Head of caudate nucleus (tissue), 42 donors: ENCODE measurements at regions not wholly inside any gene's neighbourhood (a gene's known extent, or its start where the extent isn't known, plus 50 kb on each side); places are given as distances from the start of the nearest gene placed in this dataset.

Source experiments
- DNase-seq, 42 donors: peaks; one replicate each; pipeline versions ENCODE4 v3.0.0 to v3.0.0-alpha.2; 2020 to 2021; ENCODE audit warnings: mixed read lengths in 7 of 42
- intact Hi-C: fragments of 100-400 bp; cut with DNase I; formaldehyde crosslinking; loops from one replicate; pipeline ENCODE4 v1.15.0; 2022

DNA sequence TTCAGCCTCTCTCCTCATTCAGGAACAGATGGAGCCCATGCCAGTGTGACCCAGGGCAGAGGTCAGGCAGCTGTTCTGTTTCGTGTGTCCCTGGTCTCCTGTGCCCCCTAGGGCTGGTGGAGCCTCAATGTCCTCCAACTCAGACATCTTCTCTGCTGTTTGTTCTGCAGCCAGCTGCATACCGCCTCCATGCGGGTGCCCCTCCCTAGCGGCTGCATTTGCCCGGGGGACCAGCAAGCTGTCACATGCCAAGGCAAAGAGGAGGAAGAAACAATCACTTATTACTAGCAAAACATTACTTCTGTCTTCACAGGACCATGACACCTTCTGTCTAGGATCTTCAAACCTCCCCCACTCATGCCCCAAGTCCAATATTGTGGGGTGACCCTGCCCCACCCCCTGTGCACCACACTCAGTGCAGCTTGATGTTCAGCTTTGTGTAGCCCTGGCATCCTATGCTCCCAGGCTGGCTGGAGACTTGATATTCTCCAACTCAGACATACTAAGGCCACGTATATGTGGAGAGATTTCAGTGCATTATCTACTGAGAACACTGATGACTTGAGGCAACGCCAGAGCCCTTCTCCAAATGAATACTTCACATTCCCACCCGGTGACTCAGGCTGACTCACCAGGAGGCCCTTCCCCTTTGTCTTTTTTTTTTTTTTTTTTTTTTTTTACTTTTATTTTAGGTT is 188.9 kb downstream of the SKIDA1 start:
- DNase-seq, result no peak
- intact Hi-C loops, result no loop called here

- intact Hi-C loops, result no loop called here
- no peak for DNase-seq
These were observed 190.4 kb downstream of the SKIDA1 start for GRCh38 chr10:21334891-21335696.

- intact Hi-C loops, result no loop called here
- DNase-seq, result no peak
These were observed 194.9 kb downstream of the SKIDA1 start for GRCh38 chr10:21330628-21331020.

DNA sequence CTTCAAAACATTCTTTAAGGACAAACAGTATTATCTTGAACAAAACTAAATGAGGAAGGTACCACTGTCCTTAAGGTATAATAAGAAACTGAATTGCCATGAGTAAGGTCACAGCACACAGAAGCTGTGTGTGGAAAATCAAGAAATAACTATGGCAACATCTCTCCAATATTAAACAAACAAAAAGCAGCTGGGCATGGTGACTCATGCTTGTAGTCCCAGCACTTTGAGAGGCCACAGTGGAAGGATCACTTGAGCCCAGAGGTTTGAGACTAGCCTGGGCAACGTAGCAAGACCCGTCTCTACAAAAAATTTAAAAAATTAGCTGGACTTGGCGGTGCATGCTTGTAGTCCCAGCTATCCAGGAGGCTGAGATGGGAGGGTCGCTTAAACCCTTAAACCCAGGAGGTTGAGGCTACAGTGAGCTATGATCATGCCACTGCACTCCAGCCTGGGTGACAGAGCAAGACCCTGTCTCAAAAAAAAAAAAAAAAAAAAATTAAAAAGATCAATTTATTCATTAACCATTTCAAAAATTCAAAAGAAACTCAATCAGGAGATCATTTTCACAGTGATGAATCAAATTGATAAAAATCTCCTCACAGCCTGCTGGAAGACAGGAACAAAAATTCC is 195.4 kb downstream of the SKIDA1 start:
- DNase-seq, result no peak
- intact Hi-C loops, result no loop called here

DNA sequence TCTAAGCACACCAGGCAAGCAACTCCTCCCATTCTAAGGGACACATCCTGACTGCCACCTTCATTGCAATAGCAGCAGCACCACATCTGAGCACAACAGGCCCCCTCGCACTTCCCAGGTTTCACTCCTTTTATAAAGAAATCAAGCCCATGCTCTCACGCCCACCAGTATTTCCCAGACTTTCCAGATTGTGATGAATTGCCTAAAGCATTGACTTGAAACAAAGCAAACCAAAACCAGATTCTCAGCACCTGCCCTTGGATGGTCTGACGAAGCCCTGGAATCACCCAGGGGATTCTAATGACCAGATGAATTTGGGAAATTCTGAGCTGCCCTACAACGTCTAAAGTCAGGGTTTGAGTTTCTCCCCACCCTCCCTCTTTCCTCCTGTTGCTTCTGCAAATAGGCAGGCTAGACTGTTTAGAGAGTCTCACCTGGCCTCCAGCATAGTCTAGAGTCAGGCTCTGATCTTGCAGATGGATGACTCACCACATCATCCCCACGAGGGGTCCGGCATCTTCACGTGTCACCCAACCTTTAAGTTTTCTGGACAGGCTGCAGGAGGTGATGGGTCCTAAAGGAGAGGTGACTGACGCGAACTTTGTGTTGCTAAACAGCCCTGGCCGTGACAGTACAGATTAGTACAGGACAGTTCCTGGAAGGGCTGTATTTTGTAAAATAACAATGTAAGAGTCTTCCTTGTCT is 198.0 kb downstream of the SKIDA1 start:
- DNase-seq, result no peak
- intact Hi-C loops, result no loop called here

GRCh38 chr10:21326594-21327288 is 198.7 kb downstream of the SKIDA1 start:
- intact Hi-C loops, result no loop called here
- DNase-seq, result no peak

DNA sequence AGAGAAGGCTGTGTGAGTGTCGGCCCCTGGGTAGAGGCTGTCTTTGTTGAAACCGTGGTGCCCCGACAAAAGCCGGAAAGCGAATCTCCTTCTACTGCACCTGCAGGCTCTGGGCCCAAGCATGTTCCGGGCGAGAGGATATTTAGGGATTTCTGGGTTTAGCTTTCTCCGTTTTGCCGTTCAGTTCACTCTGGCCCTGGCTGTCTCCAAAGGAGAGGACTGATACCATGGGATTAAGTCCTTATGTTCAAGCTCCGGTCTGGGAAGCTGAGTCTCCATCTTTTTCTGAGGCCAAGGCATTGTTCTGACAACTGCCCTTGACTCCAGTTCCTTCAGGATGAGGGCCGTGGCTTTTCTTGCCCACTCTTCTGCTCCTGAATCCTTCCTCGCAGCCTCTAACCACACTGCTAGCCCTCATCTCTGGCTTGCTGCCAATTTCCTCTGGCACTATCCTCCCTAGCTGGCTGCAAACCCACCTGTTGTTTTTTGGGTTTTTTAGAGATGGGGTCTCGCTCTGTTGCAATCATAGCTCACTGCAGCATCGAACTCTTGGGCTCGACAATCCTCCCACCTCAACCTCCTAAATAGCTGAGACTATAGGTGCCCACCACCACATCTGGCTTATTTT is 206.8 kb downstream of the SKIDA1 start:
- intact Hi-C loops, result no loop called here
- DNase-seq, result peak in 10 of 42 donors; percentile 2 to 45 (median 15)

DNA sequence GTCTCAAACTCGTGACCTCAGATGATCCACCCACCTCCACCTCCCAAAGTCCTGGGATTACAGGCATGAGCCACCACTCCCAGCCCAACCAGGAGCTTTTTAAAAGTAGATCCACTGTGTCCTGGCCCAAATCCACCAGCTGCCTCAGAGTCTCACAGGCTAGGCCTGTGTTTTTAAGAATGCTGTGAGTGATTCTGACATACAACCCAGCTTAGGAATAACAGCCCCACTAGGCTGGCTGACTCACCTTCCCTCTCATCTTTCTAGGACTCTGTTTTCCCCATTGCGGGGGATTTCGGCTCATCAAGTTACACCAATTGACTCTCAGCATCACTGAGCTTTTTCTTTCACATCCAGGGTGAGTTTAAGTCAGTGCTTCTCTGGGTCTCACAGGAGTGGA is 207.6 kb downstream of the SKIDA1 start:
- DNase-seq, result no peak
- intact Hi-C loops, result no loop called here

GRCh38 chr10:21315645-21316220 is 209.7 kb downstream of the SKIDA1 start:
- intact Hi-C loops, result no loop called here
- peak in 22 of 42 donors; percentile 0 to 46 (median 20) for DNase-seq

DNA sequence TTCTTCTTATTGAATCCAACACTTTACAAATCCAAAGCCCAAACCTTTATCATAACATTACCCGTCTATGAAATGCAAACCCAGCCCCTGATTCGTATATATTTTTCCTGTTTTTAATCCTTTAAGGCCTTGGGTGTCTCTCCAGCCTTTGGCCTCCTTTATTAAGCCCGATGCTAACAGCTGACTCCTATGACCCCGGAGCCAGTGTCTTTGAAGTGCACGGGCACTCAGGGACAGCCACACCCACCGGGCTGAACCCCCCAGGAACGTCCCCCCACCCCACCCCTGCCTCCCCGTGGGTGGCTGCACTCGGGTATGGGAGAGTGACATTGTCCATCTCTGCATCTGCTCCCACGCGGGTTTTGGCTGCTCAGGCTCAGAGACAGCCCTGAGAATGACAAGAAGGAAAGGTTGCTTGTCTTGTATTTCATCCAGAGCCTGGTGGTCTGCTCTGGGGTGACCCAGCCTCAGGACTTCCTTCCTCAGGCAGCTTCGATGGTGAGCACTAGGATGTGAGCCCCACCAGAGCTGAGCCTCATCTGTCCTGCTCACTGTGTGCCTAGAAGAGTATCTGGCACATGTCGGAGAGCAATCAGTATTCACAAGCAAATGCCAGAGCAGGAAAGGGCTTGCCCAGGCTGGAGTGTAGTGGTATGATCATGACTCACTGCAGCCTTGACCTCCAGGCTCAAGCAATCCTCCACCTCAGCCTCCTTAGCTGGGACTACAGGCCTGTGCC is 210.4 kb downstream of the SKIDA1 start:
- no peak for DNase-seq
- intact Hi-C loops, result no loop called here

DNA sequence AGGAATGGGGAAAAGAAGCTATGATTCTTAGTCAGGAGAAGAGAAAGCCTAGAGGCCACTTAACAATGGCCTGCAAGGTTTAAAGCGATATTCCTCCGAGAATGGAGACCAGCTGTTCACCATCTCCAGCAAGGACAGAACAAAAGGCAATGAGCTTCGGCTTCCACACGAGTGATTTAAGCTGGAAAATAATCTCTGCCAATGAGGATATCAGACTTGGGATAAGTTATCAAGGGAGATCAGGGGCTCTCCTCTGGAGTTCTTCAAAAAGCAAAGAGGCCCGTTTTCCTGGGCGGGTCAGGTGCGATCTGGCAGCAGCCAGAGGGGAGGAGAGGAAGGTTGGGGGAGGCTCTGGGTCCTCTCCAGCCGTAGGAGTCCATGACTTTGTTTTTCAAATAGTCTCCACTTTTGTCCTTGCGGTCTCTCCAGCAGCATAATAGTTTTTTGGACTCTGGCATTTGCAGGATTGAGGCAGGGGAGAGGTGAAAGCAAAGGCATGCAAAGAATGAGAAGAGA is 211.3 kb downstream of the SKIDA1 start:
- intact Hi-C loops, result no loop called here

GRCh38 chr10:21313691-21314090 is 211.8 kb downstream of the SKIDA1 start:
- DNase-seq, result no peak
- intact Hi-C loops, result no loop called here

More for the DNA sequence above, 211.3 kb downstream of the SKIDA1 start:
- no peak for DNase-seq

DNA sequence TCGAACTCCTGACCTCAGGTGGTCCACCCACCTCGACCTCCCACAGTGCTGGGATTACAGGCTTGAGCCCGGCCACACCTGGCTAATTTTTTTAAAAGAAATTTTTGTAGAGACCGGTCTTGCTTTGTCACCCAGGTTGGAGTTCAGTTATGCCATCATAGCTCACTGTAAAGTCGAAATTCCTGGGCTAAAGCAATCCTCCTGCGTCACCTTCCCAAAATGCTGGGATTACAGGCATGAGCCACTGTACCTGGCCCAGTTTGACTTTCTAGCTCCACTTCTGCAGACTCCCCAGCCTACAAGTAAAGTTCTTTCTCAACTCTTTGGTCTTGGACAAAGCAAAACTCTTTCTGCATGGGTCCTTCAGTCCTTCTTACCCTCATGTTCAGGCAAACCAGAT is 214.1 kb downstream of the SKIDA1 start:
- DNase-seq, result no peak
- intact Hi-C loops, result no loop called here

GRCh38 chr10:21309427-21309826 is 216.1 kb downstream of the SKIDA1 start:
- intact Hi-C loops, result no loop called here

DNA sequence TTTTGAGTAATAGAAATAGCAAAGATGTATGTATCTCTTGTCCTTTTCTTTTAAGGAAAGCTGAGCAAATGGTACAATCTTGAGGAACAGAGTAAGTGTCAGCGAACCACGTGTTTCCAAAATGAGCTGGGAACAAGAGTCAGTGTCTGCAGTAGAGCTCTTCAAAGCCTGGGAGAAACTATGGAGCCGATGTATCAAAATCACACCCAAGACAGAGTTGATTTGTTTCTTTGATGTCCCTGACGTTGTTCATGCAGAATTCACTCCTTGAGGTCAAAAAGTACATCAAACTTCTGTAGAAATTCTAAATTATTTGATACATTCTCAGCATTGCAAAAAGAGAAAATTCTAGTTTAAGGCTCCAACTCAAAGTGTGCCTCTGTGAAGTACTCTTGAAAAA is 216.5 kb downstream of the SKIDA1 start:
- intact Hi-C loops, result no loop called here
- DNase-seq, result no peak

More at GRCh38 chr10:21309427-21309826, 216.1 kb downstream of the SKIDA1 start:
- no peak for DNase-seq

DNA sequence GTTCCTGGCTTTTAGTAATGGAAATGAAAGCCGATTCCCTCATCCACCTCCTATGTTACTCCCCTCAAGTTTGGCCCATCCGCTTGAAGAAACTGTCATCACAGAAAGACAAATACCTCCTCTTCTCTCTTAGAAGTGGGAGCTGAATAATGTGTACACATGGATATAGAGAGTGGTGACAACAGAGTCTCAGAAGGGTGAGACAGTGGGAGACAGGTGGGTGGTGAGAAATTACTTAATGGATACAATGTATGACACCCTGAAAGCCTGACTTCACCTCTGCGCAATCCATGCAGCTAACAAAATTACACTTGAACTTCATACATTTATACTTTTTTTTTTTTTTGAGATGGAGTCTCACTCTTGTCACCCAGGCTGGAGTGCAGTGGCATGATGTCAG is 217.5 kb downstream of the SKIDA1 start:
- intact Hi-C loops, result no loop called here
- no peak for DNase-seq

- intact Hi-C loops, result no loop called here
- DNase-seq, result no peak
These were observed 220.9 kb downstream of the SKIDA1 start for GRCh38 chr10:21304608-21305007.
